ENCODE measurements at regions not wholly inside any gene's neighbourhood (a gene's known extent, or its start where the extent isn't known, plus 50 kb on each side); places are given as distances from the start of the nearest gene placed in this dataset.

GRCh38 chr1:48052923-48053291 is 55.7 kb upstream of the TRABD2B start:
- DNase-seq = no peak

GRCh38 chr1:48051466-48052126 is 54.4 kb upstream of the TRABD2B start:
- no peak for DNase-seq

- no peak for DNase-seq
Observed at GRCh38 chr1:48049823-48050535, 52.8 kb upstream of the TRABD2B start.

GRCh38 chr1:48048980-48049379 is 51.8 kb upstream of the TRABD2B start:
- no peak for DNase-seq

GRCh38 chr1:48048064-48048463 is 50.9 kb upstream of the TRABD2B start:
- DNase-seq = no peak

- DNase-seq = no peak
Observed at GRCh38 chr1:48047116-48047515, 49.9 kb upstream of the TRABD2B start.
